SK-MEL-5 (cell line): ENCODE measurements at regions not wholly inside any gene's neighbourhood (a gene's known extent, or its start where the extent isn't known, plus 50 kb on each side); places are given as distances from the start of the nearest gene placed in this dataset.

Source experiments
- DNase-seq: peaks from one replicate; pipeline ENCODE4 v3.0.0-alpha.2; 2016; ENCODE audit warnings: low read depth, low spot score
- in situ Hi-C: cut with HindIII; loops from 2 replicates; pipeline ENCODE4 v1.10.0; 2016; ENCODE audit warnings: low sequenced_read_pairs, high pct_unique_total_duplicates, low pct_unique_long_range_greater_than_20kb

GRCh38 chr2:71830497-71831192 lies 317.0 kb downstream of the CYP26B1 start:
- in situ Hi-C loops: no loop called here
- DNase-seq: no peak

- no peak for DNase-seq
- in situ Hi-C loops: no loop called here
These were observed 318.7 kb downstream of the CYP26B1 start for GRCh38 chr2:71829008-71829407.

GRCh38 chr2:71827973-71828372 lies 319.7 kb downstream of the CYP26B1 start:
- in situ Hi-C loops: no loop called here
- no peak for DNase-seq

DNA sequence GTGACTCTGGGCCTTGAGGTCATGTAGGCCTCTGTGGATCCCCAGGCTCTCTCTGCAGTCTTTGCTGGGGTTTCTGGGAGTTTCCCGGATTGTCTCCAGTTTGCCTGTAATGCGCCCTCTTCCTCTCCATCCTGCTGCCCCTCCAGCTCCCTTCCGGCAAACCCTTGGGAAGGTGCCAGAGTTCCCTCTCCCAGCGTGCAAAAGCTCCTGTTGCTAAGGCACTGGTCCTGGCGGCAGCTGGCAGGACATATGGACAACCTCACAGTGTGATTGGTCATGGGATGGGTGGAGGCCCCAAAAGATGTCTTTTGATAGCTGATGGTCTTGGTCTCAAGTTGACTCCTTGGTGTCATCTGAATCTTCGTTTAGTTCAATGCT lies 320.1 kb downstream of the CYP26B1 start:
- in situ Hi-C loops: no loop called here
- no peak for DNase-seq

DNA sequence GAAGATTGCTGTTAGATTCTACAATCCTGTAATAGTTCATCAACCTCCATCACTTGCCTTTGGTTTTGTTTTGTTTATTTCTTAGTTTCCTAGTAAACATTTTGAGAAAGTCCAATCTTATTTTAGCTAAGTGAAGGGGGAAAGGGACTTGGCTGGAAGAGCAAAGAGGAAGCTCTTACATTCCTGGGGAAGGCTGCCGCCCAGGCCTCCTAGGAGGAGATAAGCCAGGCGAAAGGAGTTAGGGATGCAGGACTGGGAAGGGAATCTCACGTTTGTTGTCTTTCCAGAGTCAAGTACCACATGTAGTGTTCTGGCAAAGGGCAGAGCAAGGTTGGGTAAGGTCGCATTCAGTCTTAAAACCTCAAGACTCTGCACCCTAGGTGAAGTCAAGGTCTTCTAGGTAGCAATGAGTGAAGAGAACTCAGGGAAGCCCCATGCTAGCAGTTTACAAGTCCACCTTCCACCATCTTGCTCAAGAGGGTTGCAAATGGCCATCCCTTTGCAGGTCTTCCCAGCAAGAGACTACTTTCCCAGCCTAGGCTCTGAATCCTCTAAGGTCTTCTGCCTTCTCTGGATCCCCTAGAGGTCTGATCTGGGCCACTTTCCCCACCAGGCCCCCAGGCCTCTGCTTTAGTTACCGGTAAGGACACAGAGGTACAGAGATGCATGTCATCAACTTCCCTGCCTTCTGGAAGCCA lies 320.7 kb downstream of the CYP26B1 start:
- in situ Hi-C loops: no loop called here
- DNase-seq: no peak

GRCh38 chr2:71826299-71826698 lies 321.4 kb downstream of the CYP26B1 start:
- no peak for DNase-seq
- in situ Hi-C loops: no loop called here

DNA sequence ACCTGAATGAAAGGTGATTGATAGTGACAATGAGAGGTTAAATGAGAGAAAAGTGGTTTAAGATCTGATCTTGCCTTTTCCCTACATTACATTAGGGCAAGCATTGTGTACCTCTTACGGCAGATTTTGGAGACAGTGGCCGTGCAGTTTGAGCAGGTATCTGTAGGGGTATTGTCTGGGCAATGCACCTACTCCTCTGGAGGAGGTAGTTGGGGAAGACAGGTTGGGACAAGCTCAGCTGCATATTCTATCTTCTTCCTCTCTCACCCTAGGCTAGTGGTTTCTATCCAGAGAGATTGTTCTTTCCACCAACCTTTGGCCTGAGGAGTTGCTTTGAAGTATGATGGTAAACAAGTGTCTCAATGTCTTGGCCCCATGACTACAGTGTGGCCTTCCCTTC lies 323.2 kb downstream of the CYP26B1 start:
- in situ Hi-C loops: no loop called here
- DNase-seq: no peak

DNA sequence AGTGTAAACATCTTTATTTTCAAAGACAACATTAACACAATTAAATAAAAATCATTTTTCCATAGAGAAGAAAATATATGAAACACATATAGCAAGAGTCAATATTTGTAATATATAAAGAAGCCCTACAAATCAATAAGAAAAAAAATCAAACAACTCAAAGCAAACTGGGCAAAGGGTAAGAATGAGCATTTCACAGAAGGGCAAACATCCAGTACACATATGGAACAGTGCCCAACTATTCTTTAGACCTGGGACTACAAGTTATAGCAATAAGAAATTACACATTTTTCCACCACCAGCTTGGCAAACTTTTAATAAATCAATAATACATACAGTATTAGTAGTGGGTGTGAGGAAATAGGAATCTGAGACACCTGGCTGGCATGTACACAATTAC lies 324.1 kb downstream of the CYP26B1 start:
- in situ Hi-C loops: no loop called here
- DNase-seq: no peak

DNA sequence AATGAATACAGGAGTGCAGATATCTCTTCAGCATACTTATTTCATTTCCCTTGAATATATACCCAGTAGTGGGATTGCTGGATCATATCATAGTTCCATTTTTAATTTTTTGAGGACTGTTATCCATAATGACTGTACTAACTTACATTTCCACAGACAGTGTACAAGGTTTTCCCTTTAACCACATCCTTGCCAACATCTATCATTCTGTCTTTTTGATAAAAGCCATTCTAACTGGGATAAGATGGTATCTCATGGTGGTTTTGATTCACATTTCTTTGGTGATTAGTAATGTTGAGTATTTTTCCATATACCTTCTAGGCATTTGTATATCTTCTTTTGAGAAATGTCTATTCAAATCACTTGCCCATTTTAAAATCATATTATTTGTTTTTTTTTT lies 325.2 kb downstream of the CYP26B1 start:
- DNase-seq: no peak
- in situ Hi-C loops: no loop called here

GRCh38 chr2:71821856-71822255 lies 325.8 kb downstream of the CYP26B1 start:
- in situ Hi-C loops: no loop called here
- DNase-seq: no peak

DNA sequence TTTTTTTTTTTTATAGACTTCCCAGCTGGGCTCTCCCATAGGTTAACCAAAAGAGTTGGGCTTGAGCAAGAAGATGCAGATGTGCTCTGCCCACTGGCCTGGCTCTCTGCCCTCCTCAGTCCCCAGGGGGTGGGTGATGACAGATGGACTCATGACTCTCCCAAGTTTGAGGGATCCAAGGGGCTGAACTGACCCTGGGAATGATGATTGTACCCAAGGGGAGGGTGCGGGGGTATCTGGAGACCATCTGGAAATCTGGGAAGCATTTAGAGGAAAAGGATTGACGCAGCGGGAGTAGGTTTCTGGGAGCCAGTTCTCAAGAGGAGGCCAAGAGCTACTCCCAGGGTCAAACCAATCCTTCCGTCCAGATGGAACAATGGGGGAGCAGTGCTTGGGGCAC lies 330.8 kb downstream of the CYP26B1 start:
- no peak for DNase-seq
- in situ Hi-C loops: no loop called here

DNA sequence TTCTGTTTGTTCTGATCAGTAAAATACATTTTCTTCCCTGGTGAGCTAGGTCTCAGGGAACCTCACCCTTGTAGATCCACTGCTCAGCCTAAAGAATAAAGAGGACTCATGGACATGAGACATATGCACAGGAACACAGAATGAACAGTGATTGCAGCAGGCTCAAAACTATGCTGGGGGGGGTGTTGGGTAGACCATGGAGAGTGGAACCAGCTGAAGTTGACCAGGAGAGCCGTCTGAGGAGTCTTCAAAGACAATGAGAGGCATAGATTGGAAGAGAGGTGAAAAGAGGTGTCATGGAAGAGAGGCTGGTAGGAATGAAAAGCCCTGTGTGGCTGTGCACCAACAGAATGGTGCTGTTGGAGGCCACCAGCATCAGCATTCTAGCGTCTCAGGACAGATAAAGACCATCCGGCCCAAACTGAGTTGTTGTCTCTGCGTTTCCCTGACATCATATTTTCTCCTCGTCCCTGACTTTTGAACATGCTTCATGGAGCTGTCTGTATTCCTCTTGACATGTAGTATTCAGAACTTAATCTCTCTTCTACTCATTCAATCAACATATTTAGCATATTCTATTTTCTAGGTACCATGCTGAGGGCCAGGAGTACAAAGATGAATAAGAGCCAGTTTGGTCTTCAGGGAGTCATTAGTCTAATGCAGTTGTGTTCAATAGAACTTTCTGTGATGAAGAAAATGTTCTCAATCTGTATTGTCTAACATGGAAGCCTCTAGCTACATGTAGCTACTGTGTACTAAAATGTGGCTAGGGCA lies 331.8 kb downstream of the CYP26B1 start:
- no peak for DNase-seq
- in situ Hi-C loops: no loop called here

- in situ Hi-C loops: no loop called here
- DNase-seq: no peak
These were observed 332.8 kb downstream of the CYP26B1 start for GRCh38 chr2:71814885-71815284.

DNA sequence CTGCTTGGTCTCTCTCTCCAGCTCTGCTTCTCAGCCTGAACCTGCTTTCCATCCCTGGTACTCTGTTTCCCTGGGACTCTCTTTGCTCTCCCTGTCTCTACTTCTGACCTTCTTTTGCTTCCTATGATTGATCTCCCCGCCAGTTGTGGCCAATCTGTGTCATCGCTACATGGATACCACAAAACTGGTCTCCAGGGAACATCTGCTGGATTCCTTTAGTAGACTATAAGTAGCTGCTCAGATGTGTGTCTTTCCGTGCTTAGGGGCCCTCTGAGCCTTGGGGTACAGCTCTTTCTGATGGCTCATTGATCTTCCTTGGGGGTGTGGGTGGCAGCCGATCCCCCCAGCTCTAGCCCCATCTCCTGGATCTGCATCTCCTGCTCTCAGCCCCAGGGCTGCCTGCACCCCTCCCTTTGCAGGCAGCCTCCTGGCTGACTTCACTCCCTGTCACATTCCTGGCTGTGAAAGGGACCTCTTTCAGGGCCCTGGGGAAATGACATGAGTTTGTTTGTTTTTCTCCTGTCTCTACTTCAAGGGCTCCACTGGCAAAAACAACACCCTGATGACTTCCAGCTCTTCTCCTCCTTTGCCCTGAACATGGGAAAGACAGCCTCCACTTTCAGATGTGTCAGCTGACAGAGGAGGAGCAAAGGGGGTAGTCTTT lies 333.7 kb downstream of the CYP26B1 start:
- in situ Hi-C loops: no loop called here
- no peak for DNase-seq

DNA sequence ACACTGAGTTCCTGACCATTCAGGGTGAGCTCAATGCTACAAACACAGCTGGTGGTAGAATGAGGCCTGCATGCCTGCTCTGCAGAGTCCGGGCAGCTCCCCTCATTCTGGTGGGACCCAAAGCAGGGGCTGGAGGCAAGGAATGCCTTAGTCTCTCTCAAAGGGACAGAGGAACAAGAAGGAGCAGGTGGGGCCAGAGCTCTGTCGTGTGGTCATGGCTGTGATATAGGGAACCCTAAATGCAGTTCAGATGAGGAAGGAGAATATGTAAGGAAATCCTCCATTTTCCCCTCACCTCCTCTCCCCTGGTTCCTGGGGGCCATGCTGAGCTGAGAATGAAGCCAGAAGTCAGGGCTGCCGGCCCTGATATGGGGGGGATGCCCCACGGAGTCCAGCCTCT lies 334.3 kb downstream of the CYP26B1 start:
- DNase-seq: no peak
- in situ Hi-C loops: no loop called here

DNA sequence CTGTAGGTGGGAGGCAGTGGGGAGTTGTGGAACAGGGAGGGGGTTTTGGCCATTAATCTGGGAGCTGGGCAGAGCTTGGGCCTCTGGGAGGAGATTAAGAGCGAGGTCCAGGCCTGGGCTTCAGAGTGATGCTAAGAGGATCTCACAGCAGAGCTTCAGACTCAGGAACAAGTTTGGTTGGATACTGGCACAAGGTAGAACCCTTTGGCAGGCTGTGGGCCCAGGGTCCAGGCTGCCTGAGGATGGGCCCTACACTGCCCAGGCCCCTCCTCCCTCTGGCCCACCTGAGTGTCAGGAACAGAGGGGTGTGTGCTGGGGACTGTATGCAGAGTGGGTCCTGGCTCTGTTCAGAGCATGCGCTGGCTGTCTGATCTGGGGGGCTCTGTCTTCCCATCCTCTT lies 334.9 kb downstream of the CYP26B1 start:
- no peak for DNase-seq
- in situ Hi-C loops: no loop called here

- in situ Hi-C loops: no loop called here
These were observed 335.9 kb downstream of the CYP26B1 start for GRCh38 chr2:71811726-71812125.

DNA sequence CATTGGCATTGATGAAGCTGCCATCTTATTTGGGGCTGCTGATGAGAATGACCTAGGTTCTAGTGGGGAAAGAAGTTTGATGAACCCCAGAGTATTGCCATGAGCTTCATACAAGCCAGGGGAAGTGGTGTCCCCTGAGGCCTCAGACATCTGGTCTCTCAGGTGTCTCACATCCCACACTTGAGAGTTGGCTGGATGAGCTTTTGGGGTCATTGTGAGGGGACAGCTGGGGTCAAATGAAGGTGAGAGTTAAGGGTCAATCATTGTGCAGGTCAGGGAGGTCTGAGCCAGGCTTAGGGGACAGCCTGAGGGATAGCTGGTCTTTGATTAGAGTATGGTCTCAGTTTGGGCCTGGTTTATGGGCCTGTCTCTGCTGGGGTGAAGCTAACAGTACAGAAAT lies 336.5 kb downstream of the CYP26B1 start:
- DNase-seq: no peak
- in situ Hi-C loops: no loop called here

More at GRCh38 chr2:71811726-71812125, 335.9 kb downstream of the CYP26B1 start:
- DNase-seq: no peak
